CD4-positive, alpha-beta T cell (primary cell): ENCODE measurements at regions not wholly inside any gene's neighbourhood (a gene's known extent, or its start where the extent isn't known, plus 50 kb on each side); places are given as distances from the start of the nearest gene placed in this dataset.

Source experiments
- ATAC-seq: fragments of 200-7000 bp; cut with Tn5 transposase; one replicate; pipeline ENCODE4 v1.10.0; 2022; ENCODE audit warnings: mild to moderate bottlenecking; ENCODE audit not compliant: poor library complexity
- CTCF ChIA-PET: fragments of 350-600 bp; sonication (Branson Sonifier 250); formaldehyde crosslinking; loops from one replicate; lab custom pipeline; 2021; ENCODE audit warnings: antibody characterized with exemption, inconsistent platforms; lab: Charles Lee
- POLR2A ChIA-PET: fragments of 350-600 bp; sonication (Branson Sonifier 250); formaldehyde crosslinking; loops from one replicate; lab custom pipeline; 2021; ENCODE audit warnings: antibody characterized with exemption, inconsistent platforms; lab: Charles Lee
- DNase-seq, 14 experiments: peaks; one replicate each; pipeline ENCODE4 v3.0.0-alpha.2; 2013 to 2020; ENCODE audit warnings: mixed read lengths in 2 of 14
- H3K27ac ChIP-seq, 2 donors: one replicate each; pipeline versions ENCODE4 v1.5.1 to v1.7.0; 2013; ENCODE audit warnings: low read length in 2 of 2, low read depth in 1 of 2, mild to moderate bottlenecking in 1 of 2
- H3K27me3 ChIP-seq, 2 experiments: 1 replicate in 1 of 2; 2 replicates in 1 of 2; pipeline versions ENCODE4 v1.6.1 to v1.7.0; 2013; ENCODE audit warnings: low read length in 2 of 2, control low read depth in 1 of 2, mild to moderate bottlenecking in 1 of 2, moderate library complexity in 1 of 2; ENCODE audit not compliant: insufficient read depth in 2 of 2, control insufficient read depth in 1 of 2
- H3K36me3 ChIP-seq: one replicate; pipeline ENCODE4 v1.6.1; 2013; ENCODE audit warnings: low read length, control low read depth; ENCODE audit not compliant: insufficient read depth
- H3K4me1 ChIP-seq: one replicate; pipeline ENCODE4 v1.6.1; 2013; ENCODE audit warnings: low read length, control low read depth; ENCODE audit not compliant: insufficient read depth
- H3K4me3 ChIP-seq: one replicate; pipeline ENCODE4 v1.5.1; 2013; ENCODE audit warnings: mild to moderate bottlenecking, low read length, moderate library complexity
- H3K9me3 ChIP-seq, 2 experiments: 1 replicate in 1 of 2; 2 replicates in 1 of 2; pipeline versions ENCODE4 v1.6.1 to v1.7.0; 2013; ENCODE audit warnings: low read length in 2 of 2, mild to moderate bottlenecking in 2 of 2, control low read depth in 1 of 2, moderate library complexity in 1 of 2; ENCODE audit not compliant: control insufficient read depth in 1 of 2, insufficient read depth in 1 of 2
- H3K27ac Mint-ChIP-seq: one replicate; pipeline ENCODE4 v1.8.0; 2020; ENCODE audit warnings: mixed read lengths
- H3K27me3 Mint-ChIP-seq: one replicate; pipeline ENCODE4 v1.8.0; 2021; ENCODE audit warnings: mixed read lengths
- H3K36me3 Mint-ChIP-seq: one replicate; pipeline ENCODE4 v1.8.0; 2021; ENCODE audit warnings: low read depth, mixed read lengths
- H3K4me1 Mint-ChIP-seq: one replicate; pipeline ENCODE4 v1.8.0; 2021; ENCODE audit warnings: low read depth, mixed read lengths
- H3K4me3 Mint-ChIP-seq: one replicate; pipeline ENCODE4 v1.8.0; 2020; ENCODE audit warnings: mild to moderate bottlenecking, mixed read lengths
- H3K9me3 Mint-ChIP-seq: one replicate; pipeline ENCODE4 v1.8.0; 2020; ENCODE audit warnings: mixed read lengths
- CTCF ChIP-seq: fragments of 200-600 bp; IDR thresholded peaks from one replicate; pipeline ENCODE4 v1.8.0; 2022; ENCODE audit warnings: antibody characterized with exemption, mild to moderate bottlenecking
- intact Hi-C, 2 experiments: fragments of 100-400 bp; cut with DNase I in 1 of 2; cut with micrococcal nuclease in 1 of 2; formaldehyde crosslinking; loops; one replicate each; pipeline versions ENCODE4 v1.15.1 to v1.9.0; 2023 to 2025; cut with DNase I, micrococcal nuclease

- ChIA-PET POLR2A (no interaction called here), CTCF (no interaction called here)
- Mint-ChIP-seq H3K4me1 (no peaks in the 10 kb centered on the region), H3K27ac (no peak overlapping the region), H3K36me3 (no peaks in the 10 kb centered on the region), H3K27me3 (peaks cover 11% of the 10 kb centered on the region), H3K9me3 (no peaks in the 10 kb centered on the region), H3K4me3 (no peak overlapping the region)
- no peak for TF ChIP-seq CTCF
- Histone ChIP-seq H3K9me3 (peaks cover 0 to 5% of the 10 kb centered on the region in 2 experiments), H3K4me1 (no peaks in the 10 kb centered on the region), H3K4me3 (no peak overlapping the region), H3K36me3 (no peaks in the 10 kb centered on the region), H3K27me3 (no peaks in the 10 kb centered on the region), H3K27ac (no peak overlapping the region)
- intact Hi-C loops: no loop called here
- DNase-seq (no peak), ATAC-seq (no peak)
Measured at GRCh38 chr2:199607914-199608313, 150.2 kb upstream of the SATB2 start.

GRCh38 chr2:199606193-199606780, 148.5 kb upstream of the SATB2 start:
- Mint-ChIP-seq H3K9me3 (no peaks in the 10 kb centered on the region), H3K27ac (no peak overlapping the region), H3K4me1 (no peaks in the 10 kb centered on the region), H3K27me3 (peaks cover 20% of the 10 kb centered on the region), H3K36me3 (no peaks in the 10 kb centered on the region), H3K4me3 (no peak overlapping the region)
- intact Hi-C loops: no loop called here
- Histone ChIP-seq H3K27ac (no peak overlapping the region), H3K27me3 (peaks cover 0 to 6% of the 10 kb centered on the region in 2 experiments), H3K4me1 (no peaks in the 10 kb centered on the region), H3K36me3 (no peaks in the 10 kb centered on the region), H3K9me3 (peaks cover 0 to 5% of the 10 kb centered on the region in 2 experiments), H3K4me3 (no peak overlapping the region)
- ATAC-seq: no peak
- CTCF ChIA-PET: no interaction called here
- DNase-seq: no peak
- POLR2A ChIA-PET: no interaction called here
- TF ChIP-seq CTCF: no peak

GRCh38 chr2:199603721-199604291, 146.1 kb upstream of the SATB2 start:
- TF ChIP-seq CTCF: no peak
- intact Hi-C loops: no loop called here
- Histone ChIP-seq H3K27me3 (peaks cover 0 to 6% of the 10 kb centered on the region in 2 experiments), H3K36me3 (no peaks in the 10 kb centered on the region), H3K27ac (no peak overlapping the region), H3K4me3 (no peak overlapping the region), H3K9me3 (peaks cover 0 to 5% of the 10 kb centered on the region in 2 experiments), H3K4me1 (no peaks in the 10 kb centered on the region)
- ATAC-seq: no peak
- ChIA-PET POLR2A (no interaction called here), CTCF (no interaction called here)
- Mint-ChIP-seq H3K36me3 (no peaks in the 10 kb centered on the region), H3K4me3 (no peak overlapping the region), H3K27me3 (peaks cover 18% of the 10 kb centered on the region), H3K4me1 (no peaks in the 10 kb centered on the region), H3K27ac (no peak overlapping the region), H3K9me3 (no peaks in the 10 kb centered on the region)
- no peak for DNase-seq
